Fibroblast of the conjunctiva (primary cell): ENCODE measurements at regions not wholly inside any gene's neighbourhood (a gene's known extent, or its start where the extent isn't known, plus 50 kb on each side); places are given as distances from the start of the nearest gene placed in this dataset.
"Not testable (repeated sequence)": the region's sequence is repeated elsewhere in the genome, so short reads cannot be mapped to it uniquely, and the experiment has no call there.

ENCODE experiments used
- DNase-seq: peaks from one replicate; pipeline ENCODE4 v3.0.0-alpha.2; 2010; ENCODE audit warnings: low read depth

DNA sequence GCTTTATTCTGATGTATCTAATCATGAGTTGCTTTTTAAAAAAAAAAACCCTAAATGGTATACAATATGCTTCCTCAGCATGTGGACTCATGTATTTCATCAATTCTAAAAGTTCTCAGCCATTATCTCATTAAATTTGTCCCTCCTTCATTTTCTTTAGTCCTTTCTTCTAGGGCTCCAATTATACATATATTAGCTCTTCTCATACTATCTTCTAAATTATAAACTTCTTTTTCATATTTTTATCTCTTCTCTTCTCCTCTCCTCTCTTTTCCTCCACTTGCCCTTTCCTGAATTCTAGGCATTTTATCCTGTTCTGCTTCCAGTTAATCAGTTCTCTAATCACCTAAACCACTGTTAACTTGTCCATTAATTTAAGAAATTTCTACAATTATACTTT is 55.0 kb upstream of the IL33 start:
- no peak for DNase-seq

DNA sequence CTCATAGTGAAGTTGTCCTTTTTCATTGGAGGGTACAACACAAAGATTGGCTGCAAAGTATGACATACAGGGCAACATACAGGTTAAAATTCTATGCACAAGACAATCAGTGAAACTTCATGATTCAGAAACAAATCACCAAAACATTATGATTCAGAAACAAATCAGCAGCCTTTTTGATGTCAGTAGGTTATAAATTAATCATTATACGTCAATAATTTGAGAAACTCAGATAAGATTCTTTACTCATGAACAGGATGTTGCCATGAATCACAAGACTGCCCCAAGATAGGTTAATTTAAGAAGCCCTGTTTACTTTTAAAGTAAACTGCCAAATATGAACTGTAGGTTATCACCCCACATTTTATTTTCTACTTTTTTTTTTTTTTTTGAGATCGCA is 62.2 kb upstream of the IL33 start:
- DNase-seq = no peak

DNA sequence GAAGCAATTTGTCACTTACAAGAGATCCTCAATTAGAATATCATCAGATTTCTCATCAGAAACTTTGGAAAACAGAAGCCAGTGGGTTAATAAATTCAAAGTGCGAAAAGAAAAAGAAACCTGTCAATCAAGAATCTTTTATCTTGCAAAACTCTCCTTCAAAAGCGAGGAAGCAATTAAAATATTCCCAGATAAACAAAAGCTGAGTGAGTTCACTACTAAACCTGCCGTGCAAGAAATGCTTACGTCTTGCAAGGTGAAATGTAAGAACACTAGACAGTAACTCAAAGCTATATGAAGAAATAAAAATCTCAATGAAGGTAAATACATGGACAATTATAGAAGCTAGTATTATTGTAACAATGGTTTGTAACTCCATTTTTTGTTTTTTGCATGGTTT is 62.8 kb upstream of the IL33 start:
- DNase-seq = no peak

DNA sequence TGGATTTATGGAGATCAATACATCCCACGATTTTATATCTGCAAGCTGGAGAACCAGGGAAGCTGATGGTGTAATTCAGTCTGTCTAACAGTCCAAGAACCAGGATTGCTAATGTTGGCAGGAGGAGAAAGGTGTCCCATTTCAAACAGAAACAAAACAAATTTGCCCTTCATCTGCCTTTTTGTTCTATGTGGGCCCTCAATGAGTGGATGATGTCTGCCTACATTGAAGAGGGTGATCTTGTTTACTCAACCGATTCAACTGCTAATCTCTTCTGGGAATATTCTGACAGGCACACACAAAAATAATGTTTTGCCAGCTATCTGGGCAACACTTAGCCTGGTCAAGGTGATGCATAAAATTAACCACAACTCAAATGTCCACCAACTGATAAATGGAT is 65.1 kb upstream of the IL33 start:
- DNase-seq = no peak

DNA sequence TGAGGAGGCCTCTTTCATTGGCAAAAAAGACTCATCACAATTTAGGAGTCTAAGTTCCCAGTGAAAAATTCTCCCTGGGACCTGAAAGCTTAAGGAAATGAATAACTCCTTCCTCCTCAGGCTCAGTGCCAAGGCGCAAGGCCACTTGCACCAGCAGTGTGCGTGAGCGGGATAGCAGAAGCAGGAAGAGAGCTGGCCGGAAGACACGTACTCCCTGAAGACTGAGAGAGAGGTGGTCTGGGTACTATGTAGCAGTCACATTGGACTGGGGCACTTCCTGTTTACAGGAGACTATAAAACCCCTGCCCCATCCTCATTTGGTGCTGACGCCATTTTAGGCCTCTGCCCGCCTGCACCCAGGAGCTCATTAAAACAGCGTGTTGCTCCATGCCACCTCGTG is 66.3 kb upstream of the IL33 start:
- DNase-seq = no peak

DNA sequence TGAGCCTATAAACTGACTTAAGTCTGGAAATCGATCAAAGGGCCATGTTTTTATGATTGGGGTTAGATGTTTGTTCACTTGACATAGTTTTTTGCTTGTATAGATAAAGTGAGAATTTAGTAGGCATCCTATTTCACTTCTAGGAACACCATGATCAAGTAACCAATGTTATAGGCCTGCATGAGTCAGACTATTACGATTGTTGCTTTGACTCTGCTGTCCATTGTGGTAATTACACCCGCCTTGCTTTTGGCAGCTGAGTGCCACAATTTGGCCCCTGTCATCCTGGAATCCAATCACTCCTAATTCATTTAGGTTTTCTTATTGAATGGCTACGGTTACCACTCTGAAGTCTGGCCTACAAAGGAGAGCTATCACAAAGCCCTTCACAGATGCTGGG is 67.8 kb upstream of the IL33 start:
- no peak for DNase-seq

DNA sequence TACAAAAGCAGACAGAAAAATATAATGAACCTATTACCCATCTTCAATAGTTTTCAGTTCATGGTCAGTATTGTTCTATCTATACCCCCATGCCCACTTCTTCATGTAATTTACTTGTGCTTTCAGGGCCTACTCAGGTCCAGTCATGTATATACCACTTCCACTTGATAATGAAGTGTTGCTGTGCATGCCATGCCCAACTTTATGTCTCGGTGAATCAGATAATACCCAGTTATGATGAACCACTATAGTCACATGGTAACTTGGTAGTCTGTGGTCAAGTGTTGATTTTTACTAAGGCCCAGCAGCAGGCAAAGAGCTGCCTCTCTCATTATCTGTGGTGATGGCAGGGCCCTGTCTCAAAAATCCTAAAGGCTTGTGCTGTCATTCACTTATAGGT is 70.7 kb upstream of the IL33 start:
- DNase-seq = no peak

DNA sequence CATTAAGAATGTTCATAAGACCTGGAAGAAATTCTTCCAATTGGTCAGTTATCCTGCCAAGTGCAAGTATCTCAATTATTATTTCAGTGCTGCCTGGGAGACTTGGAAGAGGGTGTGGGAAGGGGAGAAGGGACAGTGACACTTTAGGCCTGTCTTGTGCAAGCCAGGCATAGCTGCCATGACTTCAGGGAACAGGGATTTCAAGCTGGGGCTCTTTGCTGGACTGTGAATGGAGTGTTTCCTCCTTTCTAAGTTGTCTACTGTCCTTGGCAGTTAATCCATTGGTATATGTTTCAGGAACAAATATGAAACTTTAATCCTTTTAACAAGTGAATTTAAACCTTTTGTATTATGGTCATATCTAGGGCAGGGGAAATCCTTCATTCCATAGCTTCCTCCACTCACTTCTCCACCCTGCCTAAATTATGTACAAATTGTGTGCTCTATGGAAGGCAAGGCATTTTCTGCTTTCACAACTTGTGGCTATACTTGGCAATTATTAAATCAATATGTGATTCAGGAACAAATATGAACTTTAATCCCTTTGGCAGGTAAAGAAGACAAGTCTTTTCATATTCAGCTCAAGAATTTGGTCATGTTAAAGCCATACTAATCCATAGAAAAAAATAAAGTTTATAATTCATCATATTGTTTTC is 72.7 kb upstream of the IL33 start:
- DNase-seq = no peak

DNA sequence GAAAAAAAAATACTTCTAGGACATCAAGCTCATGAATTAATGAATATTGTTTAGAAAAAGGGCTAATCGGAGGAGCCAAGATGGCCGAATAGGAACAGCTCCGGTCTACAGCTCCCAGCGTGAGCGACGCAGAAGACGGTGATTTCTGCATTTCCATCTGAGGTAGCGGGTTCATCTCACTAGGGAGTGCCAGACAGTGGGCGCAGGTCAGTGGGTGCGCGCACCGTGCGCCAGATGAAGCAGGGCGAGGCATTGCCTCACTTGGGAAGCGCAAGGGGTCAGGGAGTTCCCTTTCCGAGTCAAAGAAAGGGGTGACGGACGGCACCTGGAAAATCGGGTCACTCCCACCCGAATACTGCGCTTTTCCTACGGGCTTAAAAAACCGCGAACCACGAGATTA is 79.8 kb upstream of the IL33 start:
- DNase-seq = not testable (repeated sequence)

DNA sequence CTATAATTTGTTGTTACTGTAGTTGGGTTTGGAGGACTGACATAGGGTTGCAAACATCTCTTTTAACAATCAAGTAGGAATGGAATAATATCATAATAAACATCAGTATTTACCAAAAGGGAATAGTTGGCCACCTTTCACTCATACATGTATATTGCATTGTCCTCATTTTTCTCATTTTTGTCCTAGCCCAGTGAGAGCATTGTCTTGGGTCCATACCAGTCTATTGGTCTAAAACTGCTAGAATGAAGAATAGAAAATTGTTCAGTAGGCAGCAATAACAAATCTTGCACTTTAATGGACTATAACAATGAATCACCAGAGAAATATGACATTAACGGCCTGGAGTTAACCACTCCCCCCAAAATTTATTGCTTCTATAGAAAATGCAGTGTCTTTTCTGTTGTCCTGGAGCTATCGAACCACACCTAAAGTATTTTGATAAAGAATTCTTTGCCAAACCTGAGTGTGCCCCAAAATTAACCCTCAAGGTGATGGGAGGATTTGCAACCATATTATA is 80.9 kb upstream of the IL33 start:
- DNase-seq = no peak

DNA sequence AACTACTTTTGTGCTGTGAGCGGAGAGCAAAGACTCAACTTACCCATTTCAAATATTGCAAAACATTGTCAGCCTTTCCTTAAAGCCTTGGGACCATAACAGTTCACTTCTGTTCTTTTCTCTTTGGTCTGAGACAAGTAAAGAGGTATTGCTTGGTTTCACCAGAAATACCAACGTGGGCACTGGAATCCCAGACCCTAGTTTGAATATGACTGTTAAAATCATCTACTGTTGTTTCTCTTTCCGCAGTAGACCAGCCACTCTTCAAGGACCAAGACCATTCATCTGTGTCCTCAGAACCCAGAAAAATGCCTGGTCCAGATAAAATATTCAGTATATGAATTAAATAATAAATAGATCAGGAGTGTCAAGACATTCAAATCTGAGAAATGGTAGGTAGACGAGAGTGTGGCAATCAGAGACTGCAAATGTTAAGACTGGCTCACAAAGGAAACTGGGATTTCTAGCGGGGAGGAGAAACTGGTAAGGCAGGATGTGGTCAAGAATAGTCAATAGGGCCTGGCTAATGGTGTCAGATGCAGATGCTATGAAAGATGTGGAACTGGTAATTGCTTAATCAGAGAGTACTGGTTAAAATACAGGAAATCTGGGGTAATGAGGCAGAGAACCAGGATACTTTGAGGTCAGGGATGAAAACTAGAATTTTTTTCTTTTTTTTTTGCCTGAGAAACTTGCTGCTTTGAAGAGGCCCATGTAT is 82.1 kb upstream of the IL33 start:
- DNase-seq = no peak

DNA sequence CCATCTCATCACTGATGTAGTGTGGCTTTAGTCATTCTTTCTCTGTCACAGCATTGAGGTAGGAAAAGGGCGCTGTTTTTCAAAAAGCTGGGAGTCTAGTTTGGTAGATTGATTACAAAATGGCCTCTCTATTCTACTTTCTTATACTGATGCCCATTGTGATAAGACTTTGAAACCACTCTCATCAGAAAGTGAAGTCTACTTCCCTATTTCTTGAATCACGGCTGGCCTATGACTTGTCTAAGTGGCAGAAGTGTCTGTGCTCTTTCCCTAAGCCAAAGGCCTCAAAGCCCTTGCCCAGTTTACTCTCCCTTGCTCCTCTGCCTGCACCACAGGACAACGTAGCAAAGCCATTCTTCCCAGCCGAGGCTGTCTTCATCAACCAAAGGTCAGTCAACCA is 83.0 kb upstream of the IL33 start:
- no peak for DNase-seq

DNA sequence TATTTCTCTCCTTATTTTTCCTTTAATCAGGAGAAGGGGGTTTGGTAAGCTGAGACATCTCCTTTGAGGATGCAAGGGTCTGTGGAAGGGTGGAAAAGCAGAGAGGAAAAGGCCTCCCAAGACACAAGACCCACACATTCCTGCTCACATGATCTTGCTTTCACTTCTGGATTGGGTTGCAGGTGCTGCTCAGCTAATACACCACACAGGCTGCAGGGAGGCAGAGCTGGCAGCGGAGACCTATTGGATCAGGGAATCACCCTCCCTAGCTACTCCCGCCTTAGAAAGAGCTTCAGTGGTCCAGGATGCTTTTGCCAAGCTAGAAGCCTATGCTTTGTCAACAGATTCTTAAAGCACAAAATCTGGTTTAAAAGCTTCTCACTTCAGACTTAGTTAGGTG is 87.6 kb upstream of the IL33 start:
- DNase-seq = no peak

DNA sequence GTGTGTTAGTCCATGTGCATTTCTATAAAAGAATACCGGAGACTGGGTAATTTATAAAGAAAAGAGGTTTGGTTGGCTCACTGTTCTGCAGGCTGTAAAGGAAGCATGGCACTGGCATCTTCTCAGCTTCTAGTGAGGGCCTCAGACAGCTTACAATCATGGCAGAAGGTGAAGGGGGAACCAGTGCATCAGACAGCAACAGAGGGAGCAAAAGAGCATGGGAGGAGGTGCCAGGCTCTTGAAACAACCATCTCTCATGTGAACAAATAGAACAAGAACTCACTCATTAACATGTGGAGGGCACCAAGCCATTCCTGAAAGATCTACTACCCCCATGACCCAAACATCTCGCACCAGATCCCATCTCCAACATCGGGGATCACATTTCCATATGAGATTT is 89.2 kb upstream of the IL33 start:
- no peak for DNase-seq

DNA sequence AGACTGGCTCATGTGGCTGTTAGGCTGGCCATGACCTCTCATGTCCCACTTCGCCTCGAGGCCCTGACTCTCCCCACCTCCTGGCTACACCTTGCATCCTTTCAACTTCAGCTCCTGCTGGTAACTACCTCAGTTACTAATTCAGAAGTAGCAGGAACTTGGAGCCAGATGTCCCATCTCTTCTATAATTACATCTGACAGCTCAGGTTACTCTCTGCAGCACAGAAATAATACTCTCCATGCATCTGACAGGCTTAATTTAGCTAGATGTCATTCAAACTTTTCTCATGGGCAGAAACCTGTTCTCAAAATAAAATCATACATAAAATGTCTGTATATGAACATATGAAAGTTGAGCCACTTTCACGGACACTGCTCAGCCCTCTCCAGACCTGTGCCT is 92.2 kb upstream of the IL33 start:
- no peak for DNase-seq

DNA sequence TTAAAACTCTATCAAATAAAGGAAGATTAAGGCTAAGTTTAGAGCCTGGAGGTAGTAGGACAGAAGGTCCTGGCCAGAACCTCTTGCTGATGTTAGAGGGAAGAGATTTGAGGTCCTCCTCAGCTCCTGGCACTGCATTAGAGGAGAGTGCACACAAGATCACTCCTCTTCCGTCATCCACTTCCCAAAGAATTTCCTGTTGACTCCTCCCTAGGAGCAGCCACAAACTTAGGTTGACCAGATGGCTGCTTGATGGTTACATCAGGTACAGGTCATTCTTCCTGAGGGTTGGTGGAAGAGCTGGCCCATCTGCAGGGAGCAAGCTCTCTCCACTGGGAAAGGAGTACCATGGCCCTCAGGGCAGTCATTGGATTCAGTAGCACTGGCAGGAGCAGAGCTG is 93.9 kb upstream of the IL33 start:
- DNase-seq = no peak

DNA sequence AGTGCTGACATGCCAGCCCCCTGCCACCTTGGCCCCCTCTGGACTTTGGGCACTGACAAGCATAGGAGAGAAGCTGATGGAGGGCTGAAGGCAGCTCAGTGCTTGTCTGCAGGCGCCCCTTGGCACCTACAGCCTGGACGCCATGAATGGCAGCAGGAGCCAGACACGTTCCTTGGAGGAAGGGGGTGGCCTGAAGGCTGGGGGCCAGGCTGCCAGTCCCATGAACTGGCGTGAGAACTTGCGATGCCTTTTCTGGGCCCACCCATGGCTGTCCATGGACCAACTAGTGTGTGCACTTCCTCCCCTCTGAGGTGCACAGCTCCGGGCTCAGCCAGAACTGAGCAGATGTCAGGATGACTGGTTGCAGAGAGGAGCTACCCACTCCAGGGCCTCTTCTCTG is 99.0 kb upstream of the RANBP6 start:
- no peak for DNase-seq

DNA sequence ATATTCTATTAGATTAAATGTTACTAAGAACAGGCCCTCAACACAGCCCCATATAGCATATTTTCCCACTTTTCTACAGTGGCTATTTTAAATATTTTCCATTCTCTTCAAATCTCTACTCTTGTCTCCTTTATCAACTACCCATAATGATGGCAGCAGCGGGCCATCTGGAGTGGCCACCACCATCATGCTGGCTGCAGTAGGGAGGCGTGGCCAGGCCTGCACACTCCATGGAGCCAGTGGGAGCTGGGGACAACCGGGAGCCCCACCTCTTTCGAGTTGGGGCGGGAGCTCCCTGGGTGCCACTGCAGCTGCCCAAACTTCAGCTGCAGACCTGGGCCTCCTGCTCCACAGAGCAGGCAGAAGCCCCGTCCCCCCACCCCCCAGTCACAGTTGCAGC is 98.4 kb upstream of the RANBP6 start:
- no peak for DNase-seq

DNA sequence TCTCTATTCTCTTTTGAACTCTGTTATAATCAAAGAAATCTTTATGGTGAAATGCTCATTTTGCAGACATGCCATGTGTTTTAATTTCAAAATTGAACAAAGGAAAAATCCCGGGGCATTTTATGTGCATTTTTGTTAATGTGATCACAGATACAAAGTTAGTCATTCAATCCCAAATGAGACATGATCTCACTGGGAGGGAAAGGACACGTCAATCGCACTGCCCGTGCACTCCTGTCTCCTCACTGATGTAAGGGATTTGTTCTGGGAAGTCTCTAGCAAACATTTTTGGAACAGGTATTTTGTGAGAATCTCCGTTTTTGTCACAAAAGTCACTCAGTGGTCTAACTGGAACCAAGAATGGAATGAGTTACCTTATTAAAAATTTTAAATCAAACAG is 97.9 kb upstream of the RANBP6 start:
- DNase-seq = no peak

DNA sequence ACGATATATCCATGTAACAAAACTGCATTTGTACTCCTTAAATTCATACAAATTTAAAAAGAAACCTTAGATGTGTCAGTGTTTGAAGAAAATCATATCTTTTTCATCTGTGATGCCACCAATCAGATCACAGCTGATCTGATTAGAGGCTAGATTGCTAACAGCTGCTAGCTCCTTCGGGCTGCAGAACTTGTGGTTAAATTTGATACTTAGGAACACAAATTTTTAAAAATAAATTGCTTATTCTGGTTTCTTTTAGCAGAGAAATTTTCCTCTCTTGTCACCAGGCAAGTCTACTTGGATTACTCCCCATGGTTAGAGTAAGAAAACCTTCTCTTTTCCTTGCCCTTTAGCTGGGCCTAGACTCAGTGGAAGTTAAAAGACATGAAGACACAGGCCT is 94.6 kb upstream of the RANBP6 start:
- DNase-seq = no peak

DNA sequence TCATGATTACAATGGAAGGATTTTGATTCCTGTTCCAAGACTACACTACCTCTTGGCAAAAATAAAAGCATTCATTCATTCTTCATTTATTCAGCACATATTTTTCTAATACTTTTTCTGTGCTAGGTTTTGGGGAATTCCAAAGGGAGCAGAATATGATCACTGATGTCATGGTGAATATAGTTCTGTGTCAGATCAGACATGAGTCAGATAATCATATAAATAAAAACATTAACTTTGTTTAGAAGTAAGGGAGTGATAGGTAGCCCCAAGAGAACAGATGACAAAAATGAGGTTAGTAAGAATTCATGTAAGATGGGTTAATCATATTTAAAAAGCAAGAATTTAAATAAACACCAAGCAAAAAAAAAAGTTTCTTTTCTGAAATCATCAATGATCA is 94.1 kb upstream of the RANBP6 start:
- no peak for DNase-seq

DNA sequence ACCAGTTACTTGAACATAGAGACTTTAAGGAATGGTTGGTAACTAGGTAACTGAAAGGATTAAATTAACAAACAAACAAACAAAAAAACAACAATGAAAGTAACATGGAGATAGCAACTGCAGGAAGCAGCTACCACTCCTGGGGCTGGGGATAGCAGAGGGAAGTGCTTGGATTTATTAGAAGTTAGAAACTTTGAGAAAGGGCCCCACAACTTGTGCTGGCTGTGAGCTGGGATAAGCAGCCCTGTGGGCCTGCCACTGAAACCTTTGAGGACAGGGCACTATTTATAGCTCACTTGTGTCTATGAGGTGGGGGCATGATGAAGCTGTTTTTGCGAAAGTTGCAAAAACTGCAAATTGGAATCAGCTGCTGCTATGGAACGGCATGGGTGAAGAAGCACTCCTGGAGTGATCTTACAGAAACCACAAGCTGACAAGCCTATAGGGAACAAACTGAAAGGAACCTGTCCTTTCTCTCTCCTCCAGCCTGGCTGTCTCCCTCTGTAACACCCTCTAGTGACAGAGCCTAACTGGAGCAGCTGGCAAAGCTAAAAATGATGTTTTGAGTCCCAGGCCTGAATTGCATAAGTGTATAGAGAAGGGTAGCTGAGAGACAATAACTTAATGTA is 91.4 kb upstream of the RANBP6 start:
- no peak for DNase-seq

DNA sequence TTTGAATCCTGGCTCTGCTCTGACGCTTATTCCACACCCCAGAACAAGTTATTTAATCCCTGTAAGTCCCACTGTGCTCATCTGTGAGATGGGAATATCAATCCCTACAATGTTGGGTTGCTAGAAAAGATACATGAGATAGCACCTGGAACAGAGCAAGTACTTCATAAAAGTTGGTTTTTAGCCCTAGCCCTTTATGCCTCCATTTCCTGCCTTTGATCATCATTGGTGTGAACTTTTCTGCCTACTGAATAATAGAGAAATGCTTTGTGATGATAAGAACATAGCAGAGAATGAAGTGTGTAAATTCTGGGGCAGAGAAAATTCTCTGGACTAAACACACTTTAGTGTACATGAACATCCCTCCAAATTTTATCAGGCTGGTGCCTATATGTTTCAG is 90.3 kb upstream of the RANBP6 start:
- DNase-seq = no peak

DNA sequence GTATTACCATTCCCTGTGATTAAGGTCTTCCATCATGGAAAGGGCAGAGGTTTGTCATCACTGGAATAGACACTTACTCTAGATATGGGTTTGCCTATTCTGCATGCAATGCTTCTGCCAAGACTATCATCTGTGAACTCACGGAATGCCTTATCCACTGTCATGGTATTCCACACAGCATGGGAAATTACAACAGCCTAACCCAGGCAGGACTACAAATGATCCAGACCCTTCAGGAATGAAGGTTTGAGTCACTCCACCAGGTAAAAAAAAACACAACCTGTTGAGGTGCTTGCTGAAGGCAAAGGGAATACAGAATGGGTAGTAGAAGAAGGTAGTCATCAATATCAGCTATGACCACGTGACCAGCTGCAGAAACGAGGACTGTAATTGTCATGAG is 89.0 kb upstream of the RANBP6 start:
- not testable (repeated sequence) for DNase-seq
